GM19463 (cell line): ENCODE measurements at regions not wholly inside any gene's neighbourhood (a gene's known extent, or its start where the extent isn't known, plus 50 kb on each side); places are given as distances from the start of the nearest gene placed in this dataset.
A peak's percentile ranks its signal among the peaks of the same experiment; 100 is the strongest.

Experiments
- ATAC-seq: cut with Tn5 transposase; IDR thresholded peaks from one replicate; pipeline ENCODE4 v1.9.1; 2021; ENCODE audit warnings: mild to moderate bottlenecking, moderate library complexity; ENCODE audit not compliant: unreplicated experiment

DNA sequence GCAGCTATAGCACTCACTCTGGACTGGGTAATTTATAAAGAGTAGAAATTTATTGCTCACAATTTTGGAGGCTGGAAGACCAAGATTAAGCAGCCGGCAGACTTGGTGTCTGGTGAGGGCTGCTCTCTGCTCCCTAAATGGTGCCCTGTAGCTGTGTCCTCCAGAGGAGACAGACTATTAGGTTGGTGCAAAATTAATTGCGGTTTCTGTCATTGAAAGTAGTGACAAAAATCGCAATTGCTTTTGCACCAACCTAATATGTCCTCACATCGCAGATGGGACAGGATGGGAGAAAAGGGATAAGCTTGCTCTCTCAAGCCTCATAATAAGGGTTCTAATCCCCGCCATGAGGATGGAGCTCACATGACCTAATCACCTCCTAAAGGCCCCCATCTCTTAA lies 258.1 kb upstream of the VCX3A start:
- ATAC-seq = no peak

DNA sequence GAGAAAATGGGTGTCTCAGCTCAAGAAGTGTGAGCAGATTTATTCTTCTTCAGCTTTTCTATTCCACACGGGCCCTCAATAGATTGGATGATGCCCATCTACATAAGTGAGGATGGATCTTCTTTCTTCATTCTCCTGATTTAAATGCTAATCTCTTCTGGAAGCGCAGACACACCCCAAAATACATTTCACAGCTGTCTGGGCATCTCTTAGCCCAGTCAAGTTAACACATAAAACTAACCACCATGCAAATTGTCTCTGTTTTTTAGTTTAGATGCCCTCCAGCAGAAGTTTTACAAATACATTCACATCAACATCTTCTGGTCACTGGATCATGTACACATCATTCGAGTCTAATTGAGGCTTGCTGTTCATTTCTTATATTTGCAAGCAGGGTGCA lies 249.0 kb upstream of the VCX3A start:
- ATAC-seq = no peak

DNA sequence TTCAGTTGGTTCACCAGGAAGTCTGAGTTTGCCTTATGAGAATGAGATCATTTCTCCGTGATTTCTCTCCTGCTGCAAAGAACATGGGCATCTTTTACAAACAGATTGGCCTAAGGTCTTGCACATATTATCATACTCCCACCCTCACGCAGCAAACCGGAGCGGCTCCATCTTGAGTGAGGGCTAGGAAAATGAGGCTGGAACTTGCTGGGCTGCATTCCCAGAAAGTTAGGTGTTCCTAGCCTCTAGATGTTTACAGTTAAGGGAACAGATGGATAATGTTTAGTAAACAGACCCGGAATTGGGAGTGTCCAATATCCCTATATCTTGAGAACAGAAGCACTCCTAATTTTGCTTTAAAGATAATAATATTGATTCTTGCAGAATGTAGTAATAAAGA lies 247.9 kb upstream of the VCX3A start:
- ATAC-seq = no peak

DNA sequence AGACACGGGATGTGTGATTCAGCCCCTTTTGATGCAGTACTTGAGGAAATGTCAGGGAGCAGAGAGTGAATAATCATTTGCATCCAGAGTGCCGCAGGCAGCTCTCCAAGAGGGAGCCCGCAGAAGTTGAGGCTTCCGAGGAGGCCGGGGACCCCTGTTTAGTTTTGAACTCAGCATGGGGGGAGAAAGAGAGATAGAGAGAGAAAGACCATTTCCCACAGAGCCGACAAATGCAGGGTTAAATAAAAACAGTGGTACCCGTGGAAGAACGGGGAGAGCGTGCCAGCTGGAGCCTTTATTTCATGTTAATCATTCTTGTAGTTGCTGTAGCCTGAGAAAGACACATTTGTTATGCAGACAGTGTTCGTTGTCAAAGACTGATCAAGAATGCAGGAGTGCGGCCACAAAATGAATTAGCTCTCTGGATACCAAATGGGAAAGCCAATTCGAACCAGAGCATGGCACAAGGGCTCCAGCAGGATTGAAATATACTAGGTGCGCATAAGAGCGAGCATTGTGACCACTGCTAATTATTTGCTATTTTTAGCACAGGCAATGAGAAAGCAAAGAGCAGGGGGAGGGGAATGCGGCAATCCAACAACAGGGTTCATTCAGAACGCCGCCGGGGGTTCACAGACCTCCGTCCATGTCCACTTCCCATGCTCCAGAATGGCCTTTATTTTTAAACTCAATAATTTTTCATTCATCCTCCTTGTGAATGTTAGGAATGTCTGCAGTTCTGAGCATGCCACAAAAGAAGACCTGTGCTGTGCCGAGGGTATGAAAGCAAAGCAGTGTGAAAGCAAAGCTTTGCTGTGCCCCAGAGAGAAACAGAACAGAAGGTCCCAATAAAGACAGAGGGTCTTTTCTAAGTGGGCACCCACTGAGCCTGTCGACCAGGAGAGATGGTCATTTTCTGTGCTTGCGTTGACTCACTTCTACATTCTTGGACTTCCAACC lies 243.9 kb upstream of the VCX3A start:
- ATAC-seq = peak; percentile 55

DNA sequence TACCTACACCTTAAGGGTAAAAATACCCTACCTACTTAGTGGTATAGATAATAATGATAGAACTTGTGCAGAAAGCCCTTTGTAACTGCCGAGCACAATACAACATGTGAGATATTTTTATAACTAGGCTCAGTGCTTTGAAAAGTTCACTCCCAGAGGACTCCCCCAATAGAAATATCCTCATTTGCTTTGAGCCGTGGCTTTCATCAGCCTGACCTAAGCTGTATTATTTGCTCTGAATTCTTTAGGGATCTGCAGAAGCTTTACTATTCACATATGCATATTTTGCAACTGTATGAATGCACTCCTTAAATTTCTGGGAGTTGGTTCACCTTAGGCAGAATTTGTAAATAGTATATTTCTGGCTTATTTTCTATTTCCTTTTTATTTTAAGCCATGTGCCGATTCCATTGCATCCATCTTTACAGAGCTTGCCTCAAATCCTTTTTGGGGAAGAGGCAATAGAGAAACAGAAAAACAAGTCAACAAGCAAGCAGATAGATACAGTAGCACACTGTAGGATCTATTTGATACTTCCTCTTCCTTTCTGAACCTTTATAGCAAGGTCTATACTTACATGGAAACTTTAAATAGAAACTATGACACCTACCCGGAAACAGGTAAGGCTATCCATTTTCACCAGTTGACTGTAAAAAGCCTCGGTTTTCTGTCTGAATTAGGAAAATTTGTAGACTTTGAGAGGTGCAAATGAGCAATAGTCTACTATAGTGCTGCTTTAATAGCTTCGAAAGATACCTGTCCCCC lies 242.5 kb upstream of the VCX3A start:
- ATAC-seq = peak; percentile 43

DNA sequence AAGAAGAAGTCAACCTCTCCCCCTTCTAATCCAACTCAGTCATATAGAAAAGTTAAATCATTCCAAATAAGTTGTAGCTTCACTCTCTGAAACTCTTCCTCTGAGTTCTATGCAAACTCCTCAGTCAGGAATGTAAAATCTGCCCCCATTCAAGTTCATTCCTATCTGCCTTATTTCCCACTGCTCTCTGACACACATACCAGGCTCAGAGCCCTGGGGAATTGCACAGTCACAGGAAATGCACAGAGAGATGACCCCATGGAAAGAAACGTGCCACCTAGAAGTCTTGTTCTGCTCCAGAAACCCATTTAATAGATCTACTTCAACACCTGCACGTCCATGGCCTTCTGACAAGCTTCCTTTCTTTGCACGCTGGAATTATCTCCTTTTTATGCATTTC lies 236.0 kb upstream of the VCX3A start:
- ATAC-seq = no peak

DNA sequence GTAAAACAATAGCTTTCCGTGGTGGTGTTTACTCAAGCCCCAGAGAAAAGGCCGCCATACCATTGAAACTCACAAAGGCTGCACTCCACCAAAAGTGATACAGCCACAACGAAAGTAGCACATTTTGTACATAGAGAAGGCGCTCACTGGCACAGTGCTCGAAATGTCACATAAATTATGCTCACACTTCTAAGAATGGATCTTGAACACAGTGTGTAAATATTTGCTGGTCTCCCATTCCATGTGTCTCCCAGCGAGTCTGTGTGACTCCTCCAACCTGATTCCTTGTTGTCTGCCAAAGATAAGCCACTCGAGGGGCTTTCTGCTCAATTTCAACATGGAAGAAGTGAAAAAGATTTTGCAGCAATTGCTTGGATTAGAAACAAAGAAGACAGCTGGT lies 234.0 kb upstream of the VCX3A start:
- ATAC-seq = no peak

DNA sequence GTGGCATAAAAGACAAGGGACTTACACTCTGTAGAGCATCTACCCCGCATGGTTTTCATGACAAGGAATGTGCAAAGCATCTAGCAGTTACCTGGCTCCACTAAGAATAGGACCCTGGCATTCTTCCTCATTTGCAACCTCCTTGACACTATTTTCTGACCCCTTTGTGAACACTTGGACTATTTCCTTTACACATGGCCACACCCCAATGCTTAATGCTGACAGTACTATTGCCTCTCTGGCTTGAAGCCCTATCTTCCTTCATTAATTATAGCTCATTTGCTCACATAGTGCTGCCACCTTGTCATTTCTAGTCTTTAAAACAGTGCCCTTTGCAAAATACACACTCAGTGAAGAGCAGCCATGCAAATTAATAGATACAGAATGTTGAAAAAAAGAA lies 226.3 kb upstream of the VCX3A start:
- ATAC-seq = no peak

DNA sequence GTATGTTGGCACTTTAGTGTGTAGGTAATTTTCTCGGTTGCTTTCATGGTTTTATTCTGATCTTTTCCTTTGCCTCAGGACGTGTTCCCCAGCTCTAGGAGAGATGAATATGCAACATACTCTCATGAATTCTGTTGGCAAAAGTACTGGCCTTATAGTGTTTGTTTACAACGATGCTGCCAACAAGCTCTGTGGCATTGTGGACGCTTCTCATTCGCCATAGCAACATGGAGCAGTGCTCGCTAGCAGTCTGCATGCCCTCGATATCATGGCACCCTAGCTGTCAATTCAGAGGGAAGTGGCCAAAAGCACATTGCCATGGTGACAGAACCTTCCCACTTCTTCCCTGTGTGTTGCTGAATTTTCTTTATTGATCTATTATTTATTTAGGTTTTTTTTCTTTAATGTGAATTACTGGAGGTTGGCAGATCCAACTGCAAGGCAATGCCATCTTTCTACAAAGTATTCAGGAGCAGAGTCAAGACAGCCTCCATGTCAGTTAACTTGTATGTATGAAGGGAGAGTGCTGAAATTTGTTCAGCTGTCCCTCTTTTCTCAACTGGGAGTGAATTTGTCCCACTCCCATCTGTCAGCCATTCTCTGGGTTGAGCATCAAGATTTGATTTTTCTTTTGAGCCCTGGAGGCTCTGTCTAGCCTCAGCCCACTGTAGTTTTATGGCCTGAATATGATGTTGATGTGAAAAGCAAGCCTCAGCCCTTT lies 224.9 kb upstream of the VCX3A start:
- no peak for ATAC-seq

DNA sequence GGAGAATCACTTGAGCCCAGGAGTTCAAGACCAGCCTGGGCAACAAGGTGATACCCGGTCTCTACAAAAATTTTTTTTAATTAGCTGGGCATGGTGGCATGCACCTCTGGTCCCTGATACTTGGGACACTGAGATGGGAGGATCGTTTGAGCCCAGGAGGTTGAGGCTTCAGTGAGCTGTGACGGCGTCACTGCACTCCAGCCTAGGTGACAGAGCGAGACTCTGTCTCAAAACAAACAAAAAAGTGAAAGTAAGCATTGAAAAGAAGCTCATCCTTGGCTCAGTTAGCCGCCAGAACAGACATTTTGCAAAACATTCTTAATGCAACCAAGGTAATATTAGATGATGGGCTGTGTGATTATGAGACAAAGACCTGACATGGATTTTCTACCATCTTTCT lies 223.3 kb upstream of the VCX3A start:
- ATAC-seq = no peak

DNA sequence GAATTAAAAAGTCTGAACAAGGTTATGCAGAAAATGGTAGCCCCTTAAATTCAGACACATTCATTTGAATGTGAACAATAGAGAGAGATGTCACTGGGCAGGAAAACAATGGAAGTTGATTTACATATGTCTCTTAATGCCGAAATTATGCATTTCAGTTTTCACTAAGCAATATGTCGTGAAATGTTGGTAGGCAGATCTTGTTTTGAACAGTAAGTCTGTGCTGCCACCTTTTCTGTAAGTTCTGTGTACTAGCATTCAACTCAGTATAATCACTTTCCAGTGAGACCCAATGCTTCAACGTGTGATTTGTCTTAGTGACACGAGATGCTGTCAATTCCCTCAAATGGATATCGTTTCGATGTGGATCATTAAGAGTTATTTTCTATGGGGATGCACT lies 222.7 kb upstream of the VCX3A start:
- ATAC-seq = no peak

DNA sequence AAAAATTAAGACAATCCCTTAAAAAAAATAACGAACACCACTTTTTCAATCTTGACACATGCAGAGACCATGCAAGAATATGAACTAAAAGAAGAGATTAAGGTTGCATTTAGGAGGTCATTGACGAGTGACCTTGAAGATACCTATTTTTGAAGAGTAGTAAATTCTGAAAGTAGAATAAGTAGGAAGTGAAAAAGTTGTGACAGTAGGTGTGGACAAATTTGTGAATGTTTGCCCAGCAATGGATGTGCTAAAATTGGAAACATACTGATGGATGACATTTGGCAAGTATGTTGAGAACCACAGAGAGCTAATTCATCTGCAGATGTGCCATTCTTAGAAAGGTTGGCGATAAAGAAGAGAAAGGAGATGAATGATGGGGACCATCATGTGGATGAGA lies 213.7 kb upstream of the VCX3A start:
- peak; percentile 74 for ATAC-seq

DNA sequence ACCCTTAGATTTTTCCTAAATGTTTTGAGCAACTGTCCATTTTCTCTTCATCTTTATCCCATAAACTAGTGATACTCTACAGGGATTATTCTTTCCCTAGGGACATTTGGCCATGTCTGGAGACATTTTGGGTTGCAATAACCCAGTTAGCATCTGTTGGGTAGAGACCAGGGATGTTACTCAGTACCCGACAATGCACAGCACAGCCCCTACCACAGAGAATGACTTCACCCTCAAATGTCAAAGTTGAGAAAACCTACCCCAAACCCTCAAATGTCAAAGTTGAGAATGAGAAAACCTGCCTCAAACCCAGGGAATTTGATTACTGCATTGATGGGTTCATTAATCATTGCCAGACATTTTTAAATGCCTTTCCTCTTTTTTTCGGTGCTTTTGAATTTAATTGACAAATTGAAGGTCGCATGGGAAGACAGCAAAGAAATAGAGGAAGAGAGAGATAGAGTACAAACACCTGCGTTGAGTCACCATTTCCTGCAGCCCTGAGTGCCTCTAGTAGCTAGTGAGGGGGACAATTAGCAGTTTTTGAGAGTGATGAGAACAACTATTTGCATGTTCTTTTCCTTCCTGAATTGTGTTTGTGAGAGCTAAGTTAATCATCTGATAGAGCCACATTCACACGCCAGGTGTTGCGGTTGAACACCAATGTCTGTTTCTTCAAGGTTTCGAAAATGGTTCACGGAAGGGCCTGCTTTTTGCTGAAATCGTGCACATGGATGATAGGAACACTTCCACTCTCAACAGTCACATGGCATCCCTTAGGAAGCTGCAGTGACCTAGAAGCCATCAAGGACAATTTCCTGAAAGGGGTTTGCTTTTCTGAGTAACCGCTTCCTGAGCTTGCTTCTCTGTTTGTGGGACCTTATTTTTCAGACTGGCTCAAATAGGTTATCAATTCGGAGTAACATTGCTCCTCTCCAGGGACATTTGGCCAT lies 203.9 kb upstream of the VCX3A start:
- peak; percentile 90 for ATAC-seq

DNA sequence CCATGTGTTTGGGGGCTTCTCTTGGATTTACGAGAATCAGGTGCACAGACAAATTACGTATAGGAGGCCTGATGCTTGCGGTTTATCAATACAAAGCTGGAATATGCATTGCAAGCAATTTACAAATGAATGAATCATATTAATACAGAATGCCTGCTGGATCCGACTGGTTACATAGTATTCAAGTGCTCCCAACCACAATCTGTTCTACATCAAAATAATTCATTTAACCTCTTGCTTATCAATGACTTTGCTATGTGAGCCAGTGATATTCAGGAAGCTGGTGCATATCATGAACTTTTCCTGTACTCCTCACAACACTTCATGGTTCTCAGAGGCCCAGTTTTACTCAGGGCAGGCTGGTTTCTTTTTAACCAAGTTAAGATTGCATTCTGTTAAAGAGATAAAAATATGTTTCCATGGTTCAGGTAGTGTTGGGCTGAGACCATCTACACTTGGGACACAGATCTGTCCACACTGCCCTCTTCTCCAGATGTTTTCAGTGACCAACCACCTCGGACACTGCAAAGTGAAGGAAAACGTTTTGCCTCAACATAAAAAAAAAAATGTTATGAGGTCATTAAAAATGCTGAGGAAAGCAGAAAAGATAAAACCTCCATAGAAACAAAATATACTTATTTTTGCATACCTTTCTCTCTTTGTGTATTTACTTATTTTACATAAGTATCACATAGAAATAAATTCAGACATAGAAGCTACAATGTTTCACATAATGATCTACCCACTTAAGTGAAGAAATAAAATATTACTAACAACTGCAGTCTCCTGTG lies 200.1 kb upstream of the VCX3A start:
- ATAC-seq = no peak

DNA sequence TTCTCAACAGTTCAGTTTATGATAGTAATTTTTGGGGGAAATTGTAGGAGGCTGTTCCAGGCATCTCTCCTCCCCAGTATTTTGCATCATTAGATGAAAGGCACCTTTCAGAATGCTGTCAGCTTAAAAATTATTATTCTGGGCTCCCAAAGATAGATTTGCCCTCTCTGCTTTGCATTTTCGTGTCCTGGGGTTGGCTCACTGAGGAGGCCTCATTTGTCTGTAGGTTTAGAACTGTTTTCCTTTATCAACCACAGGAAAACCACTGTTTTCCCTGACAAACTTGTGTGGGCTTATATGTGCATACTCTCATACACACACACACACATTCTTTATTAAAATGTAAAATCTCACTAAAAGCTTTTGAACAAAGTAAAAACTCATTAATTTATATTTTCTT lies 197.2 kb upstream of the VCX3A start:
- ATAC-seq = peak; percentile 69

DNA sequence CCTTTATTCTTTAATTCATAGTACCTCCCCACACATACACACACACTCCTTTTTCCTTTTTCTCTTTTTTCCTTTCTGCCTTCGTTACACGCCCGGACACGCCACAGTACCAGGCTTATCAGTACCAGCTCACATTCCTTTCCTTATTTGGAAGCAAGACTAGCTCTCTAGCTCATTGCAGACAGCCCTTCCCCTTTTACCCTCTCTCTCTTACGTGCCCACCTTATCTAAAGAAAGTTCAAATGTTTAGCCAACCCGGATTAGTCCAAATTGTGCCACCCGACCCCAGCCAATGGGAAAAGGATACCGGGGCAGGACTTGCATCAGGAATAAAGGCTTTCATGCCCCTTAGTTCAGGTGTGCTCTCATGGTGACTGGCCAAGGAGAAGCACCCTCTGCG lies 194.7 kb upstream of the VCX3A start:
- no peak for ATAC-seq

DNA sequence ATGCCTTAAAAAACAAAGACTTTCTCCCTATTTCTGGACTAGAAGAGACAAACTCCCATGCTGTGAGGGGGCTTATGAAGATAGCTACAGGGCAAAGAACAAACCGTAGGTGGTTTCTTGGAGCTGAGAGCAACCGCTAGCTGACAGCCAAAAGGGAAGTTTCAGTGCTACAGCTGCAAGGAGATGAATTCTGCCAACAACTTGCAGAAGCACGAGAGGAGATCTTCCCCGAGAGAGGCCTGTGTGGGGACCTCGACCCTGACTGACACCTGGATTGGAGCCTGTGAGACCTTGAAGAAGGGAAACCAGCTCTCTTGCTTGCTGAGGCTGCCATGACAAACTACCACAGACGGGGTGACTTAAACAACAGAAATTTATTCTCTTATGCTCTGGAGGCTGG lies 183.8 kb upstream of the VCX3A start:
- ATAC-seq = peak; percentile 92

DNA sequence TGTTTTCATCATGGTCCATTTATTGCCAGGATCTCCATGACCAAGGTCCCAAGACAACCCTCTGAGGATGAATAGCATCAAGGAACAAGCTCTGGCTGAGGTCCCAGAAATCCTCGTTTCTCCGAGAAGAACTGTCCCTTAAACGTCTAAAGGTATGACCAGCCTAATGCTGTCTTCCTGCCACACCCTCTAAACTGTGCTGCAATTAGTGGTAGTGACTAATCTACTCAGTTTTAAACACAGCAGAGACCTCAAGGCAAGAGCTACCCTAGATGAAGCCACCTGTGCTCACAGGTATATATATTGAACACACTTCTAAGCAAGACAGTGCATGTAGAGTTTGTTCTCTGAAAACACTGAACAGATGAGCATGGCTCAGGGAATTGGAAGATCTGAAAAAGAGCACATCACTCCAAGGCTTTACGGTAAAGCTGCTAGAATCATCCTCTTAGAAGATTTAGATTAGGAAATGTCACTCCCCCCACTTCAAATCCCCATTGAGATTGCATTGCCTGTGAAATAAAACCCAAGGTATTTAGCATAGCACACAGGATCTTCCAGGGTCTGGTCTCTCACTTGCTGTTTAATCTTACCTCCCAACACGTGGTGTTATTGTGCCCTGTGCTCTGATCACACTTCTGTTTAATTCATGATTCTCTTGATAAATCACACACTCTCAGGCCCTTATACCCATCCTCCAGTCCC lies 173.9 kb upstream of the VCX3A start:
- ATAC-seq = no peak

DNA sequence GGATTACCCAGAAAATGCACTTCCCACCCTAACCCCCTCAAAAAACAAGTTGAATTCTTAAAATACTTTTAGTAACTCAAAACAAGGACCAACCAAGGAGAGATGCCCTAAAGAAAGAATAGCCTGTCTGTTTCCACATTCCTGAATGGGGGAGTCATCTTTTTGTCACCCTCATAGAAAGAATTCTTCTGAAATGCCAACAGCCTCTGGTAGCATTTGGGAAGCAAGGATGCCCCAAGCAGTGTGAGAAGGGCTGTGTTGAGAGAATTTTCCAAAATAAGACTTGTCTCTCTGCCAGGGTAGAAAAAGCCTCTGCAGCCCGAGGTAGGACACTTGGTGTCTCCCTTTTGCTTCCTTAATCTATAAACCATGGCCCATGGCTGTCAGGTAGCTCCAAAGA lies 173.1 kb upstream of the VCX3A start:
- ATAC-seq = no peak
